ENCODE measurements at regions not wholly inside any gene's neighbourhood (a gene's known extent, or its start where the extent isn't known, plus 50 kb on each side); places are given as distances from the start of the nearest gene placed in this dataset.

GRCh38 chr1:30316056-30316455, 407.3 kb downstream of the MATN1 start:
- no peaks in the 10 kb centered on the region for H3K27me3 ChIP-seq (ENCODE audit: insufficient read depth, low read length, poor library complexity, severe bottlenecking)
- no peaks in the 10 kb centered on the region for H3F3A ChIP-seq (ENCODE audit: low read depth)
- H3K4me3 ChIP-seq (ENCODE audit: low read length, poor library complexity, severe bottlenecking): no peak overlapping the region
- H3K79me2 ChIP-seq (ENCODE audit: insufficient read depth, low read length): no peaks in the 10 kb centered on the region
- no peak overlapping the region for H3K4me2 ChIP-seq (ENCODE audit: low read depth, low read length, poor library complexity, severe bottlenecking)
- no peaks in the 10 kb centered on the region for H3K36me3 ChIP-seq (ENCODE audit: insufficient read depth, low read length)
- no peaks in the 10 kb centered on the region for H4K20me1 ChIP-seq (ENCODE audit: insufficient read depth, low read length, poor library complexity, severe bottlenecking)
- no peaks in the 10 kb centered on the region for H3K9me3 ChIP-seq (ENCODE audit: insufficient read depth, low read depth, low read length)
- no peaks in the 10 kb centered on the region for H3K4me1 ChIP-seq (ENCODE audit: insufficient read depth, low read length, poor library complexity, severe bottlenecking)
- TF ChIP-seq, protein P1, sequence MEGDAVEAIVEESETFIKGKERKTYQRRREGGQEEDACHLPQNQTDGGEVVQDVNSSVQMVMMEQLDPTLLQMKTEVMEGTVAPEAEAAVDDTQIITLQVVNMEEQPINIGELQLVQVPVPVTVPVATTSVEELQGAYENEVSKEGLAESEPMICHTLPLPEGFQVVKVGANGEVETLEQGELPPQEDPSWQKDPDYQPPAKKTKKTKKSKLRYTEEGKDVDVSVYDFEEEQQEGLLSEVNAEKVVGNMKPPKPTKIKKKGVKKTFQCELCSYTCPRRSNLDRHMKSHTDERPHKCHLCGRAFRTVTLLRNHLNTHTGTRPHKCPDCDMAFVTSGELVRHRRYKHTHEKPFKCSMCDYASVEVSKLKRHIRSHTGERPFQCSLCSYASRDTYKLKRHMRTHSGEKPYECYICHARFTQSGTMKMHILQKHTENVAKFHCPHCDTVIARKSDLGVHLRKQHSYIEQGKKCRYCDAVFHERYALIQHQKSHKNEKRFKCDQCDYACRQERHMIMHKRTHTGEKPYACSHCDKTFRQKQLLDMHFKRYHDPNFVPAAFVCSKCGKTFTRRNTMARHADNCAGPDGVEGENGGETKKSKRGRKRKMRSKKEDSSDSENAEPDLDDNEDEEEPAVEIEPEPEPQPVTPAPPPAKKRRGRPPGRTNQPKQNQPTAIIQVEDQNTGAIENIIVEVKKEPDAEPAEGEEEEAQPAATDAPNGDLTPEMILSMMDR (conservative IDR thresholded peaks at IDR 0.05; ENCODE audit: low read length): no peak
- TF ChIP-seq EZH2phosphoT487 (IDR thresholded peaks at IDR 0.05; ENCODE audit: borderline replicate concordance): no peak
- H2AFZ ChIP-seq (ENCODE audit: low read length): no peak overlapping the region
- H3K9ac ChIP-seq (ENCODE audit: low read depth, low read length, poor library complexity, severe bottlenecking): no peak overlapping the region
- no peaks in the 10 kb centered on the region for H3K9me2 ChIP-seq (replicated peaks; ENCODE audit: low read depth, low read length)

- Histone ChIP-seq H3K4me1 (ENCODE audit: insufficient read depth, low read length, poor library complexity, severe bottlenecking) (no peaks in the 10 kb centered on the region), H3K4me2 (ENCODE audit: low read depth, low read length, poor library complexity, severe bottlenecking) (no peak overlapping the region)
Measured at GRCh38 chr1:30315185-30315960, 408.0 kb downstream of the MATN1 start.

DNA sequence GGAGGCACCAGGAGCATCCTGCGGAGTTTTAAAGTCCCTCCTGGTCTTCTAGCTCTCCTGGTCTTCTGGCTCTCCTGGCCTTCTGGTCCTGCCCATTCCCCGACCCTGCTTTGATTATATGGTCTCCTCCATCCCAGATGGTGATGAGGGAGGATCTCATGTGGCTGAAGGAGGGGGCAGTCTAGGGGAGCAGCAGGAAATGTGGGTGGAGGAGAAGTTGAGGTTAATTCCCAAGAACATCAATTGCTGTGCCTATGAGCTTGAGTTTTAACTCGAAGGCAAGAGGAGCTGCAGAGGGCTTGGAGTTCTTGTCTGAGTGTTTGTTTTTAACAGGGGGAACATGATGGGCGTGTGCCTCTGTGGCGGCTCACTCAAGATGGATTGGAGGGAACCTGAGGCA, 408.8 kb downstream of the MATN1 start:
- Histone ChIP-seq H3F3A (ENCODE audit: low read depth) (no peaks in the 10 kb centered on the region), H3K9me3 (ENCODE audit: insufficient read depth, low read depth, low read length) (no peaks in the 10 kb centered on the region), H2AFZ (ENCODE audit: low read length) (no peak overlapping the region), H3K27me3 (ENCODE audit: insufficient read depth, low read length, poor library complexity, severe bottlenecking) (no peaks in the 10 kb centered on the region), H4K20me1 (ENCODE audit: insufficient read depth, low read length, poor library complexity, severe bottlenecking) (no peaks in the 10 kb centered on the region), H3K79me2 (ENCODE audit: insufficient read depth, low read length) (no peaks in the 10 kb centered on the region), H3K9me2 (replicated peaks; ENCODE audit: low read depth, low read length) (no peaks in the 10 kb centered on the region), H3K4me3 (ENCODE audit: low read length, poor library complexity, severe bottlenecking) (no peak overlapping the region), H3K4me1 (ENCODE audit: insufficient read depth, low read length, poor library complexity, severe bottlenecking) (no peaks in the 10 kb centered on the region), H3K9ac (ENCODE audit: low read depth, low read length, poor library complexity, severe bottlenecking) (no peak overlapping the region), H3K4me2 (ENCODE audit: low read depth, low read length, poor library complexity, severe bottlenecking) (no peak overlapping the region), H3K36me3 (ENCODE audit: insufficient read depth, low read length) (no peaks in the 10 kb centered on the region)
- TF ChIP-seq, protein P1 (conservative IDR thresholded peaks at IDR 0.05; ENCODE audit: low read length): no peak
- no peak for TF ChIP-seq EZH2phosphoT487 (IDR thresholded peaks at IDR 0.05; ENCODE audit: borderline replicate concordance)

More at GRCh38 chr1:30315185-30315960, 408.0 kb downstream of the MATN1 start:
- Histone ChIP-seq H3K9ac (ENCODE audit: low read depth, low read length, poor library complexity, severe bottlenecking) (no peak overlapping the region), H4K20me1 (ENCODE audit: insufficient read depth, low read length, poor library complexity, severe bottlenecking) (no peaks in the 10 kb centered on the region), H3F3A (ENCODE audit: low read depth) (no peaks in the 10 kb centered on the region), H2AFZ (ENCODE audit: low read length) (no peak overlapping the region), H3K9me3 (ENCODE audit: insufficient read depth, low read depth, low read length) (no peaks in the 10 kb centered on the region), H3K9me2 (replicated peaks; ENCODE audit: low read depth, low read length) (no peaks in the 10 kb centered on the region), H3K27me3 (ENCODE audit: insufficient read depth, low read length, poor library complexity, severe bottlenecking) (no peaks in the 10 kb centered on the region), H3K4me3 (ENCODE audit: low read length, poor library complexity, severe bottlenecking) (no peak overlapping the region), H3K79me2 (ENCODE audit: insufficient read depth, low read length) (no peaks in the 10 kb centered on the region), H3K36me3 (ENCODE audit: insufficient read depth, low read length) (no peaks in the 10 kb centered on the region)
- TF ChIP-seq, protein P1 (conservative IDR thresholded peaks at IDR 0.05; ENCODE audit: low read length): no peak
- TF ChIP-seq EZH2phosphoT487 (IDR thresholded peaks at IDR 0.05; ENCODE audit: borderline replicate concordance): no peak
